HG02938 (cell line): ENCODE measurements at regions not wholly inside any gene's neighbourhood (a gene's known extent, or its start where the extent isn't known, plus 50 kb on each side); places are given as distances from the start of the nearest gene placed in this dataset.

ENCODE experiments used
- ATAC-seq: cut with Tn5 transposase; IDR thresholded peaks from one replicate; pipeline ENCODE4 v1.9.1; 2021; ENCODE audit warnings: mild to moderate bottlenecking, moderate library complexity; ENCODE audit not compliant: unreplicated experiment

DNA sequence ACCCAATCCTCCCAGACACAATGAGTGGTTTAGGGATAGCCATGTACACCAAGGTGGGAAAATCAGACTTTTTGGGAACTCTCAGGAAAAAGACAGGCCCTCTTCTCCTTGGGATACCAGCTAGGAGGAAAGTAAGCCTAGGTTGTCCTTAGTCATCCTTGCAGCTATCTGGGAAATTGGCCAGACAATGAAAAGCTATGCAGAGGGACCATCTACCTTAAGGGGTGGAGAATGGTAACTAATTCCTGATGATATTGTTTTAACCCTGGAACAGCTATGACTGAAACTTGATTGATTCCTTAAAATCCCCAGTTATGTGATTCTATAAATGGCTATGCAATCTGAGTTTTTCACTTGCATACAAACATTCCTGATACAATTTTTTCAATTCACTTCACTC, 88.9 kb upstream of the BNC2 start:
- ATAC-seq = no peak

DNA sequence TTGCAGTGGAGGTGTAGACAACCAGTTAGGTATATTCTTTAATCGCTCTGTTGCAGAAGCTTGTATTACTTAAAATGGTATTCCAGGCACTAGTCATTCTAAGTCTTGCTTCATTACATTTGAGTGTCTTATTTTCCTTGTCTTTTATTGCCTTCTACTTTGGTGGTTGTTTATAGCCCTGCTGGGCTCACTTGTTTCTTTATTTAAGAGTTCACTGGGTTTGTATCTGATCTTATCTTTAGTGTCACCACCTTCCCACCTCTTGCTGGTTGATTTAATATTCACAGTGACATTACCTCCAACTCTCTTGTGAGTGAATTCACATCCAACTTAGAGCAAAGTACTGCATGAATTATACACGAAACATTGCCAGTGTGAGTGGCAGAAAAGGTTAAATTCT, 83.6 kb upstream of the BNC2 start:
- ATAC-seq = no peak

DNA sequence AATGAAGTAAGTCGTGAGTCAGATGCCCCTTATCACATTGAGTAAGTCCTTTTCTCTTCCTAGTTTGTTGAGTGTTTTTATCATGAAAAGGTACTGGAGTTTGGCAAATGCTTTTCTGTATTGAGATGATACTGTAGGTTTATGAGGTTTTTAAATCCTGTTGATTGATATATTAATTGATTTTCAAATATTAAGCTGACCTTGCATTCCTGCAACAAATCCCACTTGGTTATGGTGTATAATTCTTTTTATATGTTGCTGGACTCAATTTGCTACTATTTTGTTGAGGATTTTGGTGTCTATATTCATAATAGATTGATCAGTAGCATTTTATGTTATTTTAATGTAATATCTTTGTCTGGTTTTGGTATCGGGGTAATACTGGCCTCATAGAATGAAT, 81.0 kb upstream of the BNC2 start:
- no peak for ATAC-seq

DNA sequence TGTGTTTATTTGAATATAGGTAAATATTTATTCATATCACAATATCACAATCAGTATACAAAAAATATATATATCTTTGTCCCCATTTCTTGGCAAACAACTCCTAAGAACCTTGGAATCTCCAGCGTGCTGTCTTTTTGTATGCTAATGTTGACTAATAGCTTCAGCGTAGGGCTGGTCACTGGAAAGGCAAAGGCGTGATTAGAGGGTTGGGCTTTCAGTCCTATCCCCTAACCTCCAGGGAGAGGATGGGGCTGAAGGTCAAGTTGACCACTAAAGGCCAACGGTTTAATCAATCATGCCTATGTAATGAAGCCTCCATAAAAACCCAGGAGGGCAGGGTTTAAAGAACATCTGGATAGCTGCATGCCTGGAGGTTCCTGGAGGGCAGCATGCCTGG, 79.6 kb upstream of the BNC2 start:
- ATAC-seq = no peak

DNA sequence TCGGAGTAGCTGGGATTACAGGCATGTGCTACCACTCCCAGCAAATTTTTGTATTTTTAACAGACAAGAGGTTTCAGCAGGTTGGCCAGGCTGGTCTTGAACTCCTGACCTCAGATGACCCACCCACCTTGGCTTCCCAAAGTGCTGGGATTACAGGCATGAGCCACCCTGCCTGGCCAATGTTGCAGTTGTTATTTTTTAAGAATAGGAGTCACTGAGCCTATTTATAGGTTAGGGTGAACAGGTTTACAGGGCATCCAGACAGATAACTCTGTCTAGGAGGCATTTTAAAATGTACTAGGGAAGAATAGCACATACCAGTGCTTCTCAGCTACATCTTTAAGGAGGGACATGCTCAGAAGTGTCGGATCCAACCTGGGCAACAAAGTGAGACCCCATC, 60.1 kb upstream of the BNC2 start:
- ATAC-seq = no peak

DNA sequence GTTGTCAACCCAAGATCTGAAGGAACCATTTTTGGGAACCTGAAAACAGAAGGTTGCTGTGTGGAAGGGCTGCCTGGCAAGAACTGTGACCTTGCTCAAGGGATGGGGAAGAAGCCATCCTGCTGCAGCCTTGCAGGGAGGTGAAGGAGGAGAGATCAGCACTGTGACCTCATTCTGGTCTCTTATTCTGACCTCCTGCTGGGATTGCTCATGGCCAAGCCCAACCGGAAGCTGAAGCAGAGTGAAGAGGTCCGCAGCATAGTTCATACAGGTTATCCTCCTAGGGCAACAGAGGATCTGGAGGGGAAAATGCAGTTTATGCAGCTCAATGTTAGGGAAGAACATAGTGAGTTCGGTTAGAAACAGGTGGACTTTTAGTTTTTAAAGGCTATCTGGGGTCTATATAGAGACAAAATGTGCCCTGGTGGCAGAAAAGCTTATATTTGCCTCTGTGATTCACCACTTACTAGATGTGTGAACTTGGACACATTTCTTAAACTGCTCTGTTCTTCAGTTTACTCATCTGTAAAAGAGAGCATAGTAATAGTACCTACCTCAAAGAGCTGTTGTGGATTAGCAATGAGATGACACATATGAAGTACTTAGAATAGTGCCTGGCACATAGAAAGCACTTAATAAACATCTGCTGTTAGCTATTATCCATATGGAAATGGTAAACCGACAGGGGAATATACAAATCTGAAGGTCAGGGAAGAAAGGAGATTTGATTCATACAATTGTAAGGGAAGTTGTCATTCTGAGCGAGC, 57.9 kb upstream of the BNC2 start:
- no peak for ATAC-seq

DNA sequence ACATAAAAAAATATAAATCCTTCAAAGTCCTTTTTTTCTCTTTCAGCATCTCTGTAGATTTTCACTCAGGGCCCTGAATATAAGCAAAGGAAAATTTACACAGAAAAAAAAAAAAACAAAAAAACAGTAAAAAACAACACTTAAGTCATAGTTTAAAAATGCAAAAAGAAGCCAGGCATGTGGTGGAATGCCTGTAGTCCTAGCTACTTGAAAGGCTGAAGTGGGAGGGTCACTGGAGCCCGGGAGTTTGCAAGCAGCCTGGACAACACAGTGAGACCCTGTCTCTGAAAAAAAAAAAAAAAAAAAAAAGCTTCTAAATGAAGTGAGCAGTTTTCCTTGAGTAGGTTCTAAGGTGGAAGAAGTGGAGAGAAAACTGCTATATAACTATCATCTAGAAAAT, 55.0 kb upstream of the BNC2 start:
- ATAC-seq = no peak

DNA sequence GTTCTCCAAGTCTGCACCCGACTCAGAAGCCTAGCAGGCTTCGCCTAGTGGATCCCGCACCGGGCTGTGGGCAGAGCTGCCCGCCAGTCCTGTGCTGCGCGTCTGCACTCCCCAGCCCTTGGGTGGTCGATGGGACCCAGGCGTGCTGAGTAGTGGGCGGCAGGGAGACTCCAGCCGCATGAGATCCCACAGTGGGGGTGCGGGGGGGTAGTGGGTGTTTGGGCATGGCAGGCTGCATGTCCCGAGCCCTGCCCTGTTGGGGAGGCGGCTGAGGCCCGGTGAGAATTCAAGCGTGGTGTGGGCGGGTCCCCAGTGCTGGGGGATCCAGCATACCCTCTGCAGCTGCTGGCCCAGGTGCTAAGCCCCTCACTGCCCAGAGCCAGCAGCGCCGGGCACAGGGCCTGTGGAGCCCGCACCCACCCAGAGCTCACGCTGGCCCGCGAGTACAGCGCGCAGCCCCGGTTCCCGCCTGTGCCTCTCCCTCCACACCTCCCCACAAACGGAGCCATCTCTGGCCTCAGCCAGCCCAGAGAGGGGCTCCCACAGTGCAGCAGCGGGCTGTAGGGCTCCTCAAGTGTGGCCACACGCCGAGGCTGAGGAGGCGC, 53.9 kb upstream of the BNC2 start:
- no peak for ATAC-seq

DNA sequence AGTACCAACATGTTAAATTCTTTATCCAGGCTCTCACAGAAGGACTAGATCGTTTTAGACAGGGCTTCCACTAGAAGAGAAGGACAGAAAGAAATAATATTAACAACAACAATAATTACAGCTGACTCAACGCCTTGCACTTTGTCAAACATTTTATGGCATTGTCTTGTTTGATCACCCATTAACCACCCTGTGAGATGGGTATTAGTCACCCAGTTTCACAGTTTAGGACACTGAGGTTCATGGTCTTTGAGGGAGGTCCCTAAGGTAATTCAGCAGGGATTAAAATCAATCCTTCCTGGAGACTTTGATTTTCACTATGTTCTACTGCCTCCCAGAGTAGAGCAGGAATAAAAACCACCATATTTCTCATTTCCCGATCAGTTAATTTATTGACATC, 51.4 kb upstream of the BNC2 start:
- no peak for ATAC-seq
